WTC11 (cell line): ENCODE measurements at regions not wholly inside any gene's neighbourhood (a gene's known extent, or its start where the extent isn't known, plus 50 kb on each side); places are given as distances from the start of the nearest gene placed in this dataset.

Experiments
- ELF4 ChIP-seq: sonication (generic); formaldehyde crosslinking; IDR thresholded peaks from 2 replicates; pipeline ENCODE4 v1.8.1; 2022; ENCODE audit warnings: low read depth, mild to moderate bottlenecking, moderate library complexity, missing genetic modification reagents
- ESRRA ChIP-seq: sonication (generic); formaldehyde crosslinking; IDR thresholded peaks from 2 replicates; pipeline ENCODE4 v1.8.1; 2022; ENCODE audit warnings: mild to moderate bottlenecking, missing genetic modification reagents, borderline replicate concordance
- FOXK1 ChIP-seq: sonication (generic); formaldehyde crosslinking; IDR thresholded peaks from 2 replicates; pipeline ENCODE4 v1.8.0; 2022; ENCODE audit warnings: mild to moderate bottlenecking, moderate library complexity, missing genetic modification reagents
- OVOL2 ChIP-seq: fragments of 250-450 bp; sonication (Bioruptor Pico); IDR thresholded peaks from 2 replicates; pipeline ENCODE4 v1.9.0; 2021; ENCODE audit warnings: mild to moderate bottlenecking, borderline replicate concordance
- TF ChIP-seq, protein P1 (sequence below): fragments of 200-600 bp; IDR thresholded peaks from 2 replicates; pipeline ENCODE4 v1.8.0; 2022; ENCODE audit warnings: antibody characterized with exemption
- TF ChIP-seq, protein P2 (sequence below): sonication (generic); formaldehyde crosslinking; IDR thresholded peaks from 2 replicates; pipeline ENCODE4 v1.8.1; 2022; ENCODE audit warnings: low read depth, missing genetic modification reagents, borderline replicate concordance
- TF ChIP-seq, protein P3 (sequence below): sonication (generic); formaldehyde crosslinking; IDR thresholded peaks from 2 replicates; pipeline ENCODE4 v1.8.0; 2022; ENCODE audit warnings: mild to moderate bottlenecking, missing genetic modification reagents
- TF ChIP-seq, protein P4 (sequence below): sonication (generic); formaldehyde crosslinking; IDR thresholded peaks from 2 replicates; pipeline ENCODE4 v1.8.0; 2022; ENCODE audit warnings: mild to moderate bottlenecking, missing genetic modification reagents

DNA sequence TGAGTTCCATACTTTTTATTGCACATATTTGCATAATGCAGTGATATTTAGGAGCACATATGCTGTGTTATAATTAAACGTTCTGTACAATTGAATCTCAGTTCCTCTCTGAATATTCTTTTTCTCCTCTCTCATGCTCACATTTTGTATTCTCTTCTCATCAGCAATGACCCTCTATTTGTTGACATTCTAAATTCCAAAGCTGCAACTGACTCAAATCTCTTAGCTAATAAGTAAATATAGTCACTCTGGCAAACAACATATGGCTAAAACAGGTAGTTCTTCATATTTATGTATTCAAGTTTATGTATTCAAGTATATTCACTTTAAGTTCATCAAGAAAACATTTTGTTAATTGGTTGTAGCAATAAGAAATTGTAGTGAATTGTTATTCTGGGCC is 907.4 kb upstream of the VRK2 start:
- no peak for TF ChIP-seq OVOL2 (CRISPR knock-in tag)
- TF ChIP-seq, protein P1, sequence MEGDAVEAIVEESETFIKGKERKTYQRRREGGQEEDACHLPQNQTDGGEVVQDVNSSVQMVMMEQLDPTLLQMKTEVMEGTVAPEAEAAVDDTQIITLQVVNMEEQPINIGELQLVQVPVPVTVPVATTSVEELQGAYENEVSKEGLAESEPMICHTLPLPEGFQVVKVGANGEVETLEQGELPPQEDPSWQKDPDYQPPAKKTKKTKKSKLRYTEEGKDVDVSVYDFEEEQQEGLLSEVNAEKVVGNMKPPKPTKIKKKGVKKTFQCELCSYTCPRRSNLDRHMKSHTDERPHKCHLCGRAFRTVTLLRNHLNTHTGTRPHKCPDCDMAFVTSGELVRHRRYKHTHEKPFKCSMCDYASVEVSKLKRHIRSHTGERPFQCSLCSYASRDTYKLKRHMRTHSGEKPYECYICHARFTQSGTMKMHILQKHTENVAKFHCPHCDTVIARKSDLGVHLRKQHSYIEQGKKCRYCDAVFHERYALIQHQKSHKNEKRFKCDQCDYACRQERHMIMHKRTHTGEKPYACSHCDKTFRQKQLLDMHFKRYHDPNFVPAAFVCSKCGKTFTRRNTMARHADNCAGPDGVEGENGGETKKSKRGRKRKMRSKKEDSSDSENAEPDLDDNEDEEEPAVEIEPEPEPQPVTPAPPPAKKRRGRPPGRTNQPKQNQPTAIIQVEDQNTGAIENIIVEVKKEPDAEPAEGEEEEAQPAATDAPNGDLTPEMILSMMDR, result no peak
- TF ChIP-seq ESRRA, result no peak
- no peak for TF ChIP-seq FOXK1 (CRISPR knock-in tag)
- TF ChIP-seq, protein P2, sequence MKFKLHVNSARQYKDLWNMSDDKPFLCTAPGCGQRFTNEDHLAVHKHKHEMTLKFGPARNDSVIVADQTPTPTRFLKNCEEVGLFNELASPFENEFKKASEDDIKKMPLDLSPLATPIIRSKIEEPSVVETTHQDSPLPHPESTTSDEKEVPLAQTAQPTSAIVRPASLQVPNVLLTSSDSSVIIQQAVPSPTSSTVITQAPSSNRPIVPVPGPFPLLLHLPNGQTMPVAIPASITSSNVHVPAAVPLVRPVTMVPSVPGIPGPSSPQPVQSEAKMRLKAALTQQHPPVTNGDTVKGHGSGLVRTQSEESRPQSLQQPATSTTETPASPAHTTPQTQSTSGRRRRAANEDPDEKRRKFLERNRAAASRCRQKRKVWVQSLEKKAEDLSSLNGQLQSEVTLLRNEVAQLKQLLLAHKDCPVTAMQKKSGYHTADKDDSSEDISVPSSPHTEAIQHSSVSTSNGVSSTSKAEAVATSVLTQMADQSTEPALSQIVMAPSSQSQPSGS (CRISPR knock-in tag), result no peak
- TF ChIP-seq, protein P3, sequence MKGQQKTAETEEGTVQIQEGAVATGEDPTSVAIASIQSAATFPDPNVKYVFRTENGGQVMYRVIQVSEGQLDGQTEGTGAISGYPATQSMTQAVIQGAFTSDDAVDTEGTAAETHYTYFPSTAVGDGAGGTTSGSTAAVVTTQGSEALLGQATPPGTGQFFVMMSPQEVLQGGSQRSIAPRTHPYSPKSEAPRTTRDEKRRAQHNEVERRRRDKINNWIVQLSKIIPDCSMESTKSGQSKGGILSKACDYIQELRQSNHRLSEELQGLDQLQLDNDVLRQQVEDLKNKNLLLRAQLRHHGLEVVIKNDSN (CRISPR knock-in tag), result no peak
- TF ChIP-seq, protein P4, sequence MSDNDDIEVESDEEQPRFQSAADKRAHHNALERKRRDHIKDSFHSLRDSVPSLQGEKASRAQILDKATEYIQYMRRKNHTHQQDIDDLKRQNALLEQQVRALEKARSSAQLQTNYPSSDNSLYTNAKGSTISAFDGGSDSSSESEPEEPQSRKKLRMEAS (CRISPR knock-in tag), result no peak
- TF ChIP-seq ELF4 (CRISPR knock-in tag), result no peak
